Liver (tissue), 8 donors: ENCODE measurements at regions not wholly inside any gene's neighbourhood (a gene's known extent, or its start where the extent isn't known, plus 50 kb on each side); places are given as distances from the start of the nearest gene placed in this dataset.

Experiments
- DNase-seq: peaks from one replicate; pipeline ENCODE4 v3.0.0-alpha.2; 2017; ENCODE audit warnings: low spot score
- H3K27ac ChIP-seq, 2 donors: one replicate each; pipeline ENCODE4 v1.7.0; 2013; ENCODE audit warnings: inconsistent platforms in 2 of 2, low read length in 2 of 2, control low read depth in 1 of 2, low read depth in 1 of 2, mild to moderate bottlenecking in 1 of 2
- H3K27me3 ChIP-seq, 4 donors: one replicate each; pipeline versions ENCODE4 v1.6.1 to v1.7.0; 2013; ENCODE audit warnings: low read length in 3 of 4, inconsistent platforms in 1 of 4, mild to moderate bottlenecking in 1 of 4, moderate library complexity in 1 of 4; ENCODE audit not compliant: control insufficient read depth in 4 of 4, insufficient read depth in 4 of 4
- H3K36me3 ChIP-seq, 4 donors: one replicate each; pipeline versions ENCODE4 v1.6.1 to v1.7.0; 2013; ENCODE audit warnings: low read length in 3 of 4, mild to moderate bottlenecking in 3 of 4, low read depth in 1 of 4, moderate library complexity in 1 of 4; ENCODE audit not compliant: control insufficient read depth in 4 of 4, insufficient read depth in 3 of 4
- H3K4me1 ChIP-seq, 4 donors: one replicate each; pipeline versions ENCODE4 v1.6.1 to v1.7.0; 2013; ENCODE audit warnings: low read length in 3 of 4, mild to moderate bottlenecking in 3 of 4, moderate library complexity in 1 of 4; ENCODE audit not compliant: control insufficient read depth in 4 of 4, insufficient read depth in 4 of 4
- H3K4me3 ChIP-seq, 3 donors: one replicate each; pipeline versions ENCODE4 v1.6.1 to v1.7.0; 2013; ENCODE audit warnings: low read length in 3 of 3, control low read depth in 1 of 3, low read depth in 1 of 3, mild to moderate bottlenecking in 1 of 3
- H3K9ac ChIP-seq, 2 donors: one replicate each; pipeline ENCODE4 v1.7.0; 2013; ENCODE audit warnings: low read length in 2 of 2, mild to moderate bottlenecking in 2 of 2, moderate library complexity in 2 of 2, control low read depth in 1 of 2, low read depth in 1 of 2
- H3K9me3 ChIP-seq, 4 donors: one replicate each; pipeline versions ENCODE4 v1.6.1 to v1.7.0; 2013; ENCODE audit warnings: low read length in 3 of 4; ENCODE audit not compliant: control insufficient read depth in 4 of 4
- ATF3 ChIP-seq: IDR thresholded peaks from 2 replicates; pipeline ENCODE4 v1.6.1; 2016; ENCODE audit warnings: antibody characterized with exemption
- CTCF ChIP-seq: fragments of 150-350 bp; IDR thresholded peaks from 2 replicates; pipeline ENCODE4 v1.5.1; 2017; ENCODE audit warnings: improper control_type of control experiment, low read depth, low read length; ENCODE audit not compliant: missing input control
- EGR1 ChIP-seq, 2 donors: IDR thresholded peaks; 2 replicates each; pipeline ENCODE4 v1.6.1; 2016 to 2018; ENCODE audit warnings: antibody characterized with exemption in 2 of 2, low read depth in 2 of 2
- FOXA1 ChIP-seq: IDR thresholded peaks from 2 replicates; pipeline ENCODE4 v1.6.1; 2016; ENCODE audit warnings: antibody characterized with exemption
- FOXA2 ChIP-seq: IDR thresholded peaks from 2 replicates; pipeline ENCODE4 v1.6.1; 2016; ENCODE audit warnings: antibody characterized with exemption
- HNF4A ChIP-seq, 2 donors: conservative IDR thresholded peaks; 2 replicates each; pipeline ENCODE4 v1.6.1; 2016; ENCODE audit warnings: antibody characterized with exemption in 2 of 2, mild to moderate bottlenecking in 2 of 2
- HNF4G ChIP-seq: IDR thresholded peaks from 2 replicates; pipeline ENCODE4 v1.6.1; 2016; ENCODE audit warnings: antibody characterized with exemption
- JUND ChIP-seq, 2 donors: IDR thresholded peaks; 2 replicates each; pipeline ENCODE4 v1.6.1; 2016; ENCODE audit warnings: antibody characterized with exemption in 2 of 2
- MAX ChIP-seq: IDR thresholded peaks from 2 replicates; pipeline ENCODE4 v1.6.1; 2016; ENCODE audit warnings: antibody characterized with exemption
- NR2F2 ChIP-seq: IDR thresholded peaks from 2 replicates; pipeline ENCODE4 v1.6.1; 2016; ENCODE audit warnings: antibody characterized with exemption
- RAD21 ChIP-seq, 2 donors: IDR thresholded peaks; 2 replicates each; pipeline ENCODE4 v1.6.1; 2016; ENCODE audit warnings: antibody characterized with exemption in 2 of 2, mild to moderate bottlenecking in 2 of 2
- REST ChIP-seq: IDR thresholded peaks from 2 replicates; pipeline ENCODE4 v1.6.1; 2016; ENCODE audit warnings: antibody characterized with exemption, mild to moderate bottlenecking
- RXRA ChIP-seq, 2 donors: IDR thresholded peaks; 2 replicates each; pipeline ENCODE4 v1.6.1; 2017 to 2018; ENCODE audit warnings: antibody characterized with exemption in 2 of 2, mild to moderate bottlenecking in 1 of 2
- SP1 ChIP-seq: IDR thresholded peaks from 2 replicates; pipeline ENCODE4 v1.6.1; 2018; ENCODE audit warnings: antibody characterized with exemption, mild to moderate bottlenecking
- TAF1 ChIP-seq: conservative IDR thresholded peaks from 2 replicates; pipeline ENCODE4 v1.6.1; 2016; ENCODE audit warnings: antibody characterized with exemption, mild to moderate bottlenecking
- YY1 ChIP-seq: IDR thresholded peaks from 2 replicates; pipeline ENCODE4 v1.6.1; 2016; ENCODE audit warnings: antibody characterized with exemption, mild to moderate bottlenecking
- ZBTB33 ChIP-seq: IDR thresholded peaks from 2 replicates; pipeline ENCODE4 v1.6.1; 2016; ENCODE audit warnings: antibody characterized with exemption
- WGBS: extraction: QIAGEN DNeasy Blood & Tissue Kit; methylation state at CpG from one replicate; pipeline ENCODE4 v1.1.7; 2013; 5-methylcytosine and 5-hydroxymethylcytosine counted together
- donor health status: healthy.
- donor health status: healthy.
- donor health status: healthy.
- donor health status: healthy.
- donor health status: healthy.

- DNase-seq = no peak
- no peaks in the 10 kb centered on the region for H3K36me3 ChIP-seq
- H3K27me3 ChIP-seq = no peaks in the 10 kb centered on the region
- no peak for TF ChIP-seq FOXA1
- TF ChIP-seq FOXA2 = no peak
- TF ChIP-seq ATF3 = no peak
- no peak for TF ChIP-seq ZBTB33
- no peak for TF ChIP-seq TAF1
- no peak for TF ChIP-seq REST
- no peak for TF ChIP-seq RAD21 (IDR thresholded peaks at IDR 0.05)
- TF ChIP-seq HNF4G = no peak
- TF ChIP-seq RXRA (IDR thresholded peaks at IDR 0.05) = no peak
- no peak for TF ChIP-seq EGR1 (IDR thresholded peaks at IDR 0.05; ENCODE audit: low read depth in 2 of 2)
- TF ChIP-seq MAX = no peak
- no peak for TF ChIP-seq YY1
- TF ChIP-seq NR2F2 = no peak
- no peak for TF ChIP-seq SP1
- no peak for TF ChIP-seq JUND (IDR thresholded peaks at IDR 0.05)
- TF ChIP-seq CTCF = no peak
- TF ChIP-seq HNF4A (conservative IDR thresholded peaks at IDR 0.05) = no peak
- H3K9me3 ChIP-seq = no peaks in the 10 kb centered on the region
- 98% methylated on average over 1 of the region's 1 CpG for WGBS
- H3K4me3 ChIP-seq = no peak overlapping the region
- no peaks in the 10 kb centered on the region for H3K4me1 ChIP-seq
- H3K9ac ChIP-seq = no peak overlapping the region
- no peak overlapping the region for H3K27ac ChIP-seq
These were observed 147.0 kb upstream of the ARHGAP5 start for GRCh38 chr14:31930070-31930469.
